HG02763 (cell line): ENCODE measurements at regions not wholly inside any gene's neighbourhood (a gene's known extent, or its start where the extent isn't known, plus 50 kb on each side); places are given as distances from the start of the nearest gene placed in this dataset.

Source experiments
- ATAC-seq: cut with Tn5 transposase; IDR thresholded peaks from one replicate; pipeline ENCODE4 v1.9.1; 2021; ENCODE audit warnings: mild to moderate bottlenecking, moderate library complexity; ENCODE audit not compliant: unreplicated experiment

GRCh38 chr6:119584088-119584487 is 234.5 kb upstream of the MAN1A1 start:
- no peak for ATAC-seq

DNA sequence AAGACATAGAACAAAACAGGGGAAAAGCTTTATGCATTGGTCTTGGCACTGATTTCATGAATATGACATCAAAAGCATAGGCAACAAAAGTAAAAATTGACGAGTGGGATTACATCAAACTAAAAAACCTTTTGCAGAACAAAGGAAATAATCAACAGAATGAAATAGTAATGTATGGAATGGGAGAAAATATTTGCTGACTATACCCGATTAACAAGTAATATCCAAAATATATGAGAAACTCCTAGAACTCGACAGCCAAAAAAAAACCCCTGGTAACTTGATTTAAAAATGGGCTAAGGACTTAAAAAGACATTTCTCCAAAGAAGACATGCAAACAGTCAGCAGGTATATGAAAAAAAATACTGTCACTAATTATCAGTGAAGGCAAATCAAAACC is 231.7 kb upstream of the MAN1A1 start:
- ATAC-seq, result no peak

- ATAC-seq, result no peak
These were observed 226.2 kb upstream of the MAN1A1 start for GRCh38 chr6:119575721-119576120.

DNA sequence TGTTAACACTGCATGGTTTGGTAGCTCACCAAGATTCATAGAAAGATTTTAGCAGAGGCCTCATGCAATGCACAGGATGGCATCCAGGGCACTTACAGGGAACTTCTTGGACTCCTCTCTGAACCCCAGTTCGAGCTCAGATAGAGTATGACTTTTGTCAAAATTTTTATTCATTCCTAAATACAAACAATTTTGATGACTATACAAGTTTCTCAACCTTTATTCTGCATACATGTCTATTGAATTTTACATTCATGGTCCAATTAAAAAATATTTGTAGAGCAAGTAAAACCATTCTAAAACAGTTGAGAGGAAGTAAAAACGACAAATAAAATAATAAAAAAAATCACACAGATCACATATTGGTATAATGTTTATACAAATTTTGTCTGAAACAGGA is 219.0 kb upstream of the MAN1A1 start:
- ATAC-seq, result no peak

DNA sequence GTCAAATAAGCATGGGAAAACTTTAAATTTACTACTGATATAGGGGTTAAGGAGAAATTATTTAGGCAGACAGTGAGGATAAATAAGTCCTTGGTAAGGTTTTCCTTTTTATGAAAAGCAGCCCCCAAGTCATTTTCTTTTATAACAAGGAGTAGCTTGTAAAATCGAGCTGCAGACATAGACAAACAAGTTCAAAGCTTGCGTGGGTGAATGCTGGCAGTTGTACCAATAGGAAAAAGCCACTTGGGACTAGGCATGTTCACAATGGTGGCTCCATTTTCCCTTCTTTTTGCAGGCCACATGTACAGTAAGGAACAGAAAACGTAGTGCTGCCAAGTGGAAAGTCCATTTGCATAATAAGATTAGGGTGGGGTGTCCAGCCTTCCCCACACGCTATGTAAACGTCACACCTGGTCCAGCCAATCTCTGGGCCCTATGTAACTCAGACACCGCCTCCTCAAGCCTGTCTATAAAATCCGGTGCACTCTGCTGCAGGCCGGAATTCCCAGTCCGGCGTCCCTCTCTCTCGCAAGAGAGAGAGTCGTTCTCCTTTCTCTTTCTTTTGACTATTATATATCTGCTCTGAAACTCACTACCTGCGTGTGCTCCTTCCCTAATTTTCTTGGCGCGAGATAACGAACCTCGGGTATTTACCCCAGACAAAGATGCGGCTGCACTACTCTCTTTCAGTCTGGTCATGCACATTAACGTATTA is 217.1 kb upstream of the MAN1A1 start:
- no peak for ATAC-seq

GRCh38 chr6:119565893-119566292 is 216.3 kb upstream of the MAN1A1 start:
- no peak for ATAC-seq

GRCh38 chr6:119562168-119562567 is 212.6 kb upstream of the MAN1A1 start:
- ATAC-seq, result no peak

GRCh38 chr6:119559586-119559985 is 210.0 kb upstream of the MAN1A1 start:
- no peak for ATAC-seq

GRCh38 chr6:119557239-119557638 is 207.7 kb upstream of the MAN1A1 start:
- ATAC-seq, result no peak

DNA sequence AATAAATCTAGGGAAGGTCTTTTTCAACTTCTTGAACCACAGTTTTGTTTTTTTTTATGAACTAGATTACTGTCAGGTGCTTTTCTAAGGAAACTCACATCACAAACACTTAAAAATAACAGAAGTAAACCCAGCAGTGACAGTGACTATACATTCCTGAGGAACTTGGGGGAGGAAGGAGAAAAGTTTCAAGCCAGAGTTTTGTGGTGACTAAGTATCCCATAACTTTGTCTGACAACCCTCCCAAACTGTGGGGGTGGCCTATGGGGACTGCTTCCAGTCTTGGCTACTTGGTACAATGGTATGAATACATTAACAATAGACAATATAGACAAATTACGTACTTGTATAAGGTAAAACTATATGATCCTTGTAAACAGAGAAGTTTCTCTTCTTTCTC is 202.5 kb upstream of the MAN1A1 start:
- ATAC-seq, result no peak

- ATAC-seq, result no peak
These were observed 197.5 kb upstream of the MAN1A1 start for GRCh38 chr6:119547024-119547423.

DNA sequence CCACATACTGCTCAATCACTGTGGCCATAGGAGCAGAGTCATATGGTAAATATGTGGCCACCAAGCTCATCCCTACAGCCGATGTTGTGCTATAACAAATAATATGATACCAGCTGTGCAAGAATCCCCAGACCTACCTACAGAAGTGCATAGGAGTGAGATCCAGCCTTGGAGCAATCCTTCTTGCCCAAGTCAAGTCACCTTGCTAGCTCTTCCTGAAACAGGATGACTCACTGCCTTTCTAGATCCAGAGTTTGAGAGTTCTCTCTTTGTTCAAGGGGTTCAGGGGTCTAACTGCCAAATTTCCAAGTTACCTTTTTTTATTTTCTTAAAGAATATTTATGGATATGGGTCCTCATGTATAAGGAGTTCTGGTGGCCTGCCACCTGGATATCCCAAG is 195.7 kb upstream of the MAN1A1 start:
- no peak for ATAC-seq

DNA sequence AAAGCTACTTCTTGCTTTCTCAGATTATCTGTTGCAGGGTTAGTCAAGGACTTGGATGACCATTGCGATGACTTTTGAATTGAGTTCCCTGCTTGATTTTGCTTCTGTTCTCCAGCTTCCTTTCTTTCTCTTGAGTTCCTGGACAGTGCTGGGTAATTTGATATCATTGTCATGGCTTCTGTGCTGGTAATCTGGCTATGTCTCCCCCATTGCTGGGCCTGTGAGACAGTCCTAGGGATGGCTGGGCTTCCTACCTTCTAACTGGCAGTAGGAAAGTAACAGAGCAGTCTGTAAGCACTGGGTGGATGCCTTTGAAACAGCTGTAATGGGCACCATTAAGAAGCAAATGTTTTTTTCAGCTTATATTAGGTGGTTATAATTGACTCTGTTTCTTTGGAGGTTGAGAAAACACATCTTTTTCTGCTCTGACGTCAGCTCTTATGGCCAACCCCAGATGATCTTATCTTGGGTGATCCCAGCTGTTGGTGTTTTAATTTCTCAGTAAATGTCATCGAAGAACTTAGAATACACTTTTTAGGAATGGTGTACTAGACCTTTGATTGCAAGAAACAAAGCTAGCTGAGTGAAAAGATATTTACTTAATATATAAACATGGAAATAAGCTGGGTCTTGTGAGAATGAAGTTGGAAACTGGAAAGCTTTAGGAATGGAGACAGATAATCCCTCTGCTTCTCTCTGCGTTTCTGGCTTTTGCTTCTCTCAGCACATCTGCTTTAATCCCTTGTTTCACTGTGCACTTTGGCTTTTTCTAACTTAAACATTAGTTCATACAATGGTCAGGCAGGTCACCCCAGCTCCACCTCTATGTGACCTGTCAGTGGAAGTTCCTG is 195.0 kb upstream of the MAN1A1 start:
- no peak for ATAC-seq

DNA sequence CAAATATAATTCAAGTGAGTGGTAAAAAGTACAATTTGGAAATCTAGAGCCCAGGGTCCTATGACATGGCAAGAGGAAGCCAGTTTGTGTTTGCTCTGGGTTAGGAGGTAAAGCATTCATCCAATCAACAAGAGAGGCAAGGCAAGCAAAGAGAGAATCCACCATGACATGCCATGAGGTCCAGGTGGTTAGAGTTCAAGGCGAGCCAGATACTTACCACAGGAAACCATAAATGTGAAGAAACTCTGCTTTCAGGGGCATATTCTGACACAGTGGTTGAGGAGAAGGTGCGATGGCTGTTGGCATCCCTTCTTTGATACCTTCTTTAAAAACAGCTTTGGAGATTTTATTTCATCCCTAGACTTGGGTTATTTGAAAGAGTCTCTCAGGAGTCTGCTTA is 193.8 kb upstream of the MAN1A1 start:
- no peak for ATAC-seq

DNA sequence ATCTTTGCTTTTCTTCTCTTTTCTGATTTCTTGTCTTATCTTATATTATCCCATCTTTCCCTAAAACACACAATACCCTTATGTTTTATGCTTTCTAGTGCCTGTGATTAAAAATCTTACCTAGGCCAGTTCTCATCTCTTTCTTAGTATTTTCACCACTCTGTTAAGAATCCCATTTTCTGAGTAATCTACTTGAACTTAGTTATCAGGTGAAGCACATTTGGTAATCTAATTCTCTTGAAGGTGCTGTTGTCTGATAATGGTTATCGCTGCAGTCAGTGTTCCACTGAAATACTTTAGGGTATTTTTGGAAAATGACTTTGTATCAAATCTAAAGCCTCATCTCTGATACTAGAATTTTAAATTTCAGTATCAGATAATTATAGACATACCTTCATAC is 192.5 kb upstream of the MAN1A1 start:
- no peak for ATAC-seq

- no peak for ATAC-seq
These were observed 191.8 kb upstream of the MAN1A1 start for GRCh38 chr6:119541132-119541905.

DNA sequence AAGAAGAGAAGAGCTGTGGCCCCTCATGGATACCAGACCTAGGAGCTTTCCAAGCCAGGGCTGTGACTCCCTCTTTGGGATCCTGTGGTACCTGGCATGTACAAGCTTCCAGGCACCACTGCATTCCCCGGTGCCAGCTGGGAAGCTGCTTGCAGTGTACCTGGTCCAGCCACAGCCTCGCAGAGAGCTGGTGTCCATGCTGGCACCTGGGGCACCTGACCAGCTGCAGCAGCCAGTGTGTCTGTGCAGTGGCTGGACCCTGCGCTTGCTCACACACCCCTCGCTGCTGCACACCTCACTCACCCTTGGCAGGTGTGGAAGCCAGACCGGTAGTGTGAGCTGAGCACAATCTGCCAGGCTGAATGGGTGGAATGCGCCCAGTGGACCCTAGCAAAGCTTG is 190.9 kb upstream of the MAN1A1 start:
- ATAC-seq, result no peak

GRCh38 chr6:119539066-119539746 is 189.6 kb upstream of the MAN1A1 start:
- no peak for ATAC-seq

GRCh38 chr6:119536666-119537065 is 187.1 kb upstream of the MAN1A1 start:
- no peak for ATAC-seq

DNA sequence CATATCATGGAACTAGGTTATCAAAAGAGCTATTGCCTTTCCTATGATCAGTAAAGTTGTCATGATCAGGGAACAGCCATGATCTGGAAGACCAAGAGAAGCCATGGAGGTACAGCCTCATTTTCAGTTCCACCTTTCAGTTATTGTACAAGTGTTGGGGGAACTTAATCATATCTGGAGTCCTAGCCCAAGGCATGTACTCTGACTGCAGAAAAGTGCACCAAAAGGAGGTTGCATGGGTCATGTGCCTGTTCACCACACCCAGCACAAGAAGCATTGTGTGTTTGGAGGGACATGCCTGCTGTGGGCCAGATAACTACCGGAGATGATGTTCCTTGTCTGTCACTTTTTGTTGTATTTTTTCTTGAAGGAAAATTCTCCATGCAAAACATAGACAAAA is 185.8 kb upstream of the MAN1A1 start:
- ATAC-seq, result no peak
